Calu3 (cell line): ENCODE measurements at regions not wholly inside any gene's neighbourhood (a gene's known extent, or its start where the extent isn't known, plus 50 kb on each side); places are given as distances from the start of the nearest gene placed in this dataset.

ENCODE experiments used
- BruUV-seq: library from RNA; stranded (reverse); fragments of 400-500 nt; replicated peaks from 2 replicates; lab custom pipeline; 2021; lab: Mats Ljungman, UMichigan
- CTCF ChIA-PET: fragments of 300-600 bp; sonication (Branson Sonifier 250); formaldehyde crosslinking; loops from one replicate; lab custom pipeline; 2022; ENCODE audit warnings: antibody characterized with exemption; lab: Charles Lee
- DNase-seq: peaks from one replicate; pipeline ENCODE4 v3.0.0; 2022
- H3K27ac Mint-ChIP-seq: one replicate; pipeline ENCODE4 v1.8.0; 2022; ENCODE audit warnings: mixed read lengths; ENCODE audit not compliant: unreplicated experiment
- H3K27me3 Mint-ChIP-seq: one replicate; pipeline ENCODE4 v1.8.0; 2022; ENCODE audit warnings: mixed read lengths; ENCODE audit not compliant: unreplicated experiment
- H3K36me3 Mint-ChIP-seq: one replicate; pipeline ENCODE4 v1.8.0; 2022; ENCODE audit warnings: mild to moderate bottlenecking, moderate library complexity, mixed read lengths; ENCODE audit not compliant: insufficient read depth, unreplicated experiment
- H3K4me1 Mint-ChIP-seq: one replicate; pipeline ENCODE4 v1.8.0; 2022; ENCODE audit warnings: mild to moderate bottlenecking, low read depth, mixed read lengths; ENCODE audit not compliant: unreplicated experiment
- H3K4me3 Mint-ChIP-seq: one replicate; pipeline ENCODE4 v1.8.0; 2022; ENCODE audit warnings: mild to moderate bottlenecking, low read depth, moderate library complexity, mixed read lengths; ENCODE audit not compliant: unreplicated experiment
- H3K9me3 Mint-ChIP-seq: one replicate; pipeline ENCODE4 v1.8.0; 2022; ENCODE audit warnings: low read depth, mixed read lengths; ENCODE audit not compliant: unreplicated experiment
- intact Hi-C: fragments of 100-400 bp; cut with micrococcal nuclease; formaldehyde crosslinking; loops from one replicate; pipeline ENCODE4 v1.10.0; 2022; ENCODE audit not compliant: unreplicated experiment
- TF ChIP-seq, protein P1 (sequence below): fragments of 200-600 bp; IDR thresholded peaks from one replicate; pipeline ENCODE4 v1.8.0; 2022; ENCODE audit warnings: antibody characterized with exemption; ENCODE audit not compliant: unreplicated experiment

DNA sequence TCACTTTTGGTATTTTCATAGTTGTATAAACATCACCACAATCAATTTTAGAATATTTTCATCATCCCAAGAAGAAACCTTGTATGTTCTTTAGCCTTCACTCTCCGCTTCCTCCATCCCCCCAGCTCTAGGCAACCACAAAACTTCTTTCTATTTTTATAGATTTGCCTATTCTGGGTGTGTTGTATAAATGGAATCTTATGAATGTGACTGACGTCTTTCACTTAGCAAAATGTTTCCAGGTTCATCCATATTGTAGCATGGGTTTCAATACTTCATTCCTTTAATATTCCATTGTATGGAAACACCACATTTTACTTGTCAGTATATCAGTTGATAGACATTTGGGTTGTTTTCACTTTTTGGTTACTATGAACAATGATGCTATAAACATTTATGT is 335.8 kb upstream of the GOLIM4 start:
- Mint-ChIP-seq H3K4me1 (peaks cover 3% of the 10 kb centered on the region), H3K27me3 (no peaks in the 10 kb centered on the region)
- no TSS peak for BruUV-seq

DNA sequence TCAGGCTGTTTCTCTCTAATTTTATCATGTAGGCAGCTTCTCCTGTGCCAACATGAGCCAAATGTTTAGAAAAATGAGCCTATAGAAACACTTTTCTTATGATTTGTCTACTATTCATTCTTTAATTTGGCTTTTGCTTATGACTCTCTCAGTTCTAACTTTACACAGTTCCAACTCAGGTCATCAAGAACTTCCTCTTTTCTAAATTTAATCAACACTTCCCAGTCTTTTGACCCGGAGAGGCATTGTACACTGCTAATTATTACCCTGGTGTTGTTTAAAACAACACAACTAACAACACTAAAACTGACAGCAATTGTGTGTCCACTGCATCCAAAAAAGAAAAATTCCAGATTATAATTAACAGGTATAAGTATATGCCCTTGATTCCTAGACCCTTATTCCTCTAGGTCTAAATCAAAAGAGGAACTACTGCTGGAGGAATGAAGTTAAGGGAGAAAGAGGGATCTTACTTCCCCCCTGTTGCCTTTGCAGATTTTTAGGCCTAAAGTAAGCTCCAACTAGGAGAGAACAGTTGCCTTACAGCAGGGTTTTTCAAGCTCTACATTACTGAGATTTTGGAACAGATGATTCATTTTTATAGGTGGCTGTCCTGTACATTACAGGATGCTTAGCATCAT is 332.2 kb upstream of the GOLIM4 start:
- CTCF ChIA-PET, result interaction anchor here (0.7 kb wide), 2 partner anchors 33 to 299 kb away, joined by 3 to 4 read pairs; no protein-coding TSS in a partner anchor
- TF ChIP-seq, protein P1, sequence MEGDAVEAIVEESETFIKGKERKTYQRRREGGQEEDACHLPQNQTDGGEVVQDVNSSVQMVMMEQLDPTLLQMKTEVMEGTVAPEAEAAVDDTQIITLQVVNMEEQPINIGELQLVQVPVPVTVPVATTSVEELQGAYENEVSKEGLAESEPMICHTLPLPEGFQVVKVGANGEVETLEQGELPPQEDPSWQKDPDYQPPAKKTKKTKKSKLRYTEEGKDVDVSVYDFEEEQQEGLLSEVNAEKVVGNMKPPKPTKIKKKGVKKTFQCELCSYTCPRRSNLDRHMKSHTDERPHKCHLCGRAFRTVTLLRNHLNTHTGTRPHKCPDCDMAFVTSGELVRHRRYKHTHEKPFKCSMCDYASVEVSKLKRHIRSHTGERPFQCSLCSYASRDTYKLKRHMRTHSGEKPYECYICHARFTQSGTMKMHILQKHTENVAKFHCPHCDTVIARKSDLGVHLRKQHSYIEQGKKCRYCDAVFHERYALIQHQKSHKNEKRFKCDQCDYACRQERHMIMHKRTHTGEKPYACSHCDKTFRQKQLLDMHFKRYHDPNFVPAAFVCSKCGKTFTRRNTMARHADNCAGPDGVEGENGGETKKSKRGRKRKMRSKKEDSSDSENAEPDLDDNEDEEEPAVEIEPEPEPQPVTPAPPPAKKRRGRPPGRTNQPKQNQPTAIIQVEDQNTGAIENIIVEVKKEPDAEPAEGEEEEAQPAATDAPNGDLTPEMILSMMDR, result no peak
- Mint-ChIP-seq H3K27me3 (no peaks in the 10 kb centered on the region), H3K4me3 (no peak overlapping the region), H3K27ac (no peak overlapping the region), H3K9me3 (no peaks in the 10 kb centered on the region), H3K36me3 (no peaks in the 10 kb centered on the region), H3K4me1 (peaks cover 18% of the 10 kb centered on the region)
- intact Hi-C loops, result no loop called here
- no TSS peak for BruUV-seq
- no peak for DNase-seq

More for the DNA sequence above, 335.8 kb upstream of the GOLIM4 start:
- no peak overlapping the region for H3K27ac Mint-ChIP-seq
- TF ChIP-seq, protein P1, result no peak
- H3K9me3 Mint-ChIP-seq, result peaks cover 3% of the 10 kb centered on the region
- DNase-seq, result no peak
- no peaks in the 10 kb centered on the region for H3K36me3 Mint-ChIP-seq
- CTCF ChIA-PET, result no interaction called here
- H3K4me3 Mint-ChIP-seq, result no peak overlapping the region
- intact Hi-C loops, result no loop called here

DNA sequence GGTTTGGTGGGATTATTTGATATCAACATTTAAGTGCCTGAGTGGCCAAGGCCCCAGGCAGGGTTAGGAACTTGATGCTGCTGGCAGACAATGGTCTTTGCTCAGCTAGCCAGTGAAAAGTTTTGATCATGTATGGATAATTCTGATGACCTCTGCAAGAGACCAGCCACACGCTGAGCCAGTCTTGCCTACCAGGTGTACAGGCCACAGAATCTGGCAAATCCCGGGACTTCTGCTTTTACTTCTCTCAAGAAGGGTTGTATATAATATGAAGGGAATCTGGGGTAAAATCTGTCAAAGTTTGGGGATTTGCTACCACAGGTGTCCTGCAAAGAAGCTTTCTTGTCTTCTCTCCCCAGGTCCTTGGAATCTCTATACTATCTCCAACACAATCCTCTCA is 331.4 kb upstream of the GOLIM4 start:
- CTCF ChIA-PET, result no interaction called here
- Mint-ChIP-seq H3K27me3 (no peaks in the 10 kb centered on the region), H3K36me3 (no peaks in the 10 kb centered on the region), H3K27ac (no peak overlapping the region), H3K4me3 (no peak overlapping the region), H3K4me1 (peaks cover 18% of the 10 kb centered on the region), H3K9me3 (no peaks in the 10 kb centered on the region)
- no peak for DNase-seq
- no TSS peak for BruUV-seq
- intact Hi-C loops, result no loop called here
- TF ChIP-seq, protein P1, result no peak

DNA sequence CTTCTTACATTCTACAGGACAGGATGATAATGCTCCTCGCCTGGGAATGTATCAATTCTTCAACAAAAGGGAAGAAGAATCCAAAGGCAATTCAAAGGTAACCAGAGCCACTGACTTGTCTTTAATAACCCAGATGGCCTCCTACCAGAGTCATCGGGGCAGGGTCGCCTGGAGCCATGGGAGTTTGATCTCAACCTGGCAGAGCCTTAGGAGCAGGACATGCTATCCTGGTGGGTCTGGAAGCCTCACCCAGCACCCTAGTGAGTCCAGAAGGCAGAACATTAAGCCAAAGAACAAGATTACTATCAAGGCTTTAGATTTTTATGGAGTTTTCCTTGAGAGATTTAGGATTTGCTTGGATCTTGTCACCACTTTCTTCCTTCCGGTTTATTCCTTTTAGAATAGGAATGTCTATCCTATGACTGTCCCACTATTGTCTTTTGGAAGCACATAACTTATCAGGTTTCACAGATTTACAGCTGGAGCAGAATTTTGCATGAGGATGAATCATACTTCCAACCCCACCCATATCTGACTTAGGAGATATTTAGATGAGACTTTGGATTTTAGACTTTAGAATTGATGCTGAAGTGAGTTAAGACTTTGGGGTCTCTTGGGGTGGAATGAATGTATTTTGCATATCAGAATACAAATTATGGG is 330.3 kb upstream of the GOLIM4 start:
- no peak overlapping the region for H3K27ac Mint-ChIP-seq
- H3K4me1 Mint-ChIP-seq, result peaks cover 18% of the 10 kb centered on the region
- H3K36me3 Mint-ChIP-seq, result no peaks in the 10 kb centered on the region
- intact Hi-C loops, result no loop called here
- TF ChIP-seq, protein P1, result no peak
- H3K27me3 Mint-ChIP-seq, result no peaks in the 10 kb centered on the region
- no peak overlapping the region for H3K4me3 Mint-ChIP-seq
- DNase-seq, result no peak
- no TSS peak for BruUV-seq
- CTCF ChIA-PET, result no interaction called here
- no peaks in the 10 kb centered on the region for H3K9me3 Mint-ChIP-seq
